GM12865 (cell line): ENCODE measurements at regions not wholly inside any gene's neighbourhood (a gene's known extent, or its start where the extent isn't known, plus 50 kb on each side); places are given as distances from the start of the nearest gene placed in this dataset.

Source experiments
- DNase-seq: peaks from one replicate; pipeline ENCODE4 v3.0.0; 2010; ENCODE audit warnings: low read depth
- H3K4me3 ChIP-seq: 2 replicates; pipeline ENCODE4 v1.5.1; 2011; ENCODE audit warnings: mild to moderate bottlenecking, low read depth, low read length, control low read depth
- CTCF ChIP-seq: IDR thresholded peaks from 2 replicates; pipeline ENCODE4 v1.5.1; 2011; ENCODE audit warnings: low read length, control low read depth, low read depth, inconsistent platforms; ENCODE audit not compliant: insufficient read depth; ENCODE audit errors: missing control alignments

- DNase-seq = no peak
- TF ChIP-seq CTCF = no peak
- no peak overlapping the region for H3K4me3 ChIP-seq
Measured at GRCh38 chr10:61612450-61612849, 50.3 kb upstream of the CABCOCO1 start.

- no peak for TF ChIP-seq CTCF
- no peak for DNase-seq
- no peak overlapping the region for H3K4me3 ChIP-seq
Measured at GRCh38 chr10:61612009-61612408, 50.7 kb upstream of the CABCOCO1 start.

- no peak for DNase-seq
- no peak overlapping the region for H3K4me3 ChIP-seq
- TF ChIP-seq CTCF = no peak
Measured at GRCh38 chr10:61609701-61610100, 53.0 kb upstream of the CABCOCO1 start.

- TF ChIP-seq CTCF = no peak
- no peak for DNase-seq
- H3K4me3 ChIP-seq = no peak overlapping the region
Measured at GRCh38 chr10:61608255-61609033, 54.3 kb upstream of the CABCOCO1 start.

- peak; percentile 2 for DNase-seq
- peak; percentile 52 for TF ChIP-seq CTCF
- no peak overlapping the region for H3K4me3 ChIP-seq
Measured at GRCh38 chr10:61606959-61607907, 55.5 kb upstream of the CABCOCO1 start.

- TF ChIP-seq CTCF = no peak
Measured at GRCh38 chr10:61605221-61605620, 57.5 kb upstream of the CABCOCO1 start.

More at GRCh38 chr10:61605221-61605620, 57.5 kb upstream of the CABCOCO1 start:
- no peak overlapping the region for H3K4me3 ChIP-seq
- no peak for DNase-seq
